ENCODE measurements at regions not wholly inside any gene's neighbourhood (a gene's known extent, or its start where the extent isn't known, plus 50 kb on each side); places are given as distances from the start of the nearest gene placed in this dataset.

DNA sequence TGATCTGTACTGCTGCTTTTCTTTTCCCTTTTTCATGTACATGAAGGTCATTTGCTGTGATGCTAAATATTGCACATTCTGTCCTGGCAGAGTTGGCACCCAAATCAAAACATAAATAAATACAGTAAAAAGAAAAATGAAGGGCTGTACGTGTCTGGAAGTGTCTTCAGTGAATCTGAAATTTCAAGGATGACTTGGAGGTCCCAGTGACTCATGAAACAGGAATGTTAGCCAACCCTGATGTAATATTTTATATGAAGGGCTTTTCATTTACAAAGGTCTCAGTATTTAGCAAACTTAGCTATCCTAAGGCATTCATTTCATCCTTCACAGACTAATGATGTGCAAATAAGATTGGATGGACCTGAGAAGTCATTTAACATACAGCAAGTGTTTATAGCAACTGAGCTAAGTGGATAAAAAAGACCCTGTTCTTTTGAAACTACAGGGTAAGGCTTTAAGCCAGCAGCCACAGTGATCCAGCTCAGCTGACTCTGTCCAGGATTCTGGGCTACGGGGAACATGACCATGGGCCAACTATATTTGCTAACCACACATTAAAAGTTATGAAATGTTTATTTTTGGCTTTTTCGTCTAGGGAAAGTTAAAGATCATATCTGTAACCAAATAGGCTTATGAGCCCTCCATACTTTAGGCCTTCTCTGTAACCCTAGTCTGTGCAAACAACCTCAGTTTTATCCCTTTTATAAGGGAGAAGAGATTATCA, 104.0 kb upstream of the DMRTA1 start:
- ChIA-PET POLR2A (ENCODE audit: low non-redundant PET) (no interaction called here), CTCF (no interaction called here)
- no peak overlapping the region for H3K27ac ChIP-seq
- TF ChIP-seq, protein P1, sequence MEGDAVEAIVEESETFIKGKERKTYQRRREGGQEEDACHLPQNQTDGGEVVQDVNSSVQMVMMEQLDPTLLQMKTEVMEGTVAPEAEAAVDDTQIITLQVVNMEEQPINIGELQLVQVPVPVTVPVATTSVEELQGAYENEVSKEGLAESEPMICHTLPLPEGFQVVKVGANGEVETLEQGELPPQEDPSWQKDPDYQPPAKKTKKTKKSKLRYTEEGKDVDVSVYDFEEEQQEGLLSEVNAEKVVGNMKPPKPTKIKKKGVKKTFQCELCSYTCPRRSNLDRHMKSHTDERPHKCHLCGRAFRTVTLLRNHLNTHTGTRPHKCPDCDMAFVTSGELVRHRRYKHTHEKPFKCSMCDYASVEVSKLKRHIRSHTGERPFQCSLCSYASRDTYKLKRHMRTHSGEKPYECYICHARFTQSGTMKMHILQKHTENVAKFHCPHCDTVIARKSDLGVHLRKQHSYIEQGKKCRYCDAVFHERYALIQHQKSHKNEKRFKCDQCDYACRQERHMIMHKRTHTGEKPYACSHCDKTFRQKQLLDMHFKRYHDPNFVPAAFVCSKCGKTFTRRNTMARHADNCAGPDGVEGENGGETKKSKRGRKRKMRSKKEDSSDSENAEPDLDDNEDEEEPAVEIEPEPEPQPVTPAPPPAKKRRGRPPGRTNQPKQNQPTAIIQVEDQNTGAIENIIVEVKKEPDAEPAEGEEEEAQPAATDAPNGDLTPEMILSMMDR (conservative IDR thresholded peaks at IDR 0.05; ENCODE audit: low read depth) = no peak
- peak; percentile 43 for DNase-seq (ENCODE audit: low spot score)

DNA sequence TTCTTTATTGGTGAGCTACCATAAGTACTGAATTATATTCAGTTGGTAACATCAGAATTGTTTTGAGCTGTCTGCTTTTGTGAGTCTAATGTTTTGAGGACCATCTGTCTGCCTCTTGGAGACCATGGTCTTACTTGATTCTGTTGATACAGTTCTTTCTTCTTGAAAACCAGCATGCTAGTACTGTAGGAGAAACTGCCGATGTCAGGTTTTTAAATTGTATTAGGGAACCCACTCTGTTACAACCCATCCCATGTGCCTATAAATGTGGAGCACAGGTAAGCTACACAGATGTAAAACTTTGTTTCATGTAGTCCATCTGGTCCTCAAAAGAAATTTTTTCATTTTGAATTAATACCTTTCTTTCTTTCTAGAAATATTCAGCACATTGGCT, 103.4 kb upstream of the DMRTA1 start:
- CTCF ChIA-PET = interaction anchor here (0.7 kb wide), 1 partner anchor 36 kb away, joined by 3 read pairs; no protein-coding TSS in a partner anchor
- POLR2A ChIA-PET (ENCODE audit: low non-redundant PET) = no interaction called here
- TF ChIP-seq, protein P1 (conservative IDR thresholded peaks at IDR 0.05; ENCODE audit: low read depth) = no peak
- H3K27ac ChIP-seq = no peak overlapping the region
- no peak for DNase-seq (ENCODE audit: low spot score)

GRCh38 chr9:22354699-22355384, 91.8 kb upstream of the DMRTA1 start:
- ChIA-PET POLR2A (ENCODE audit: low non-redundant PET) (no interaction called here), CTCF (interaction anchor here (0.6 kb wide), 1 partner anchor 59 kb away, joined by 3 read pairs; no protein-coding TSS in a partner anchor)

GRCh38 chr9:22356985-22357384, 89.6 kb upstream of the DMRTA1 start:
- DNase-seq (ENCODE audit: low spot score) = no peak
- H3K27ac ChIP-seq = no peak overlapping the region
- TF ChIP-seq, protein P1 (conservative IDR thresholded peaks at IDR 0.05; ENCODE audit: low read depth) = no peak
- ChIA-PET CTCF (no interaction called here), POLR2A (ENCODE audit: low non-redundant PET) (no interaction called here)

More at GRCh38 chr9:22354699-22355384, 91.8 kb upstream of the DMRTA1 start:
- no peak for DNase-seq (ENCODE audit: low spot score)
- no peak overlapping the region for H3K27ac ChIP-seq
- TF ChIP-seq, protein P1 (conservative IDR thresholded peaks at IDR 0.05; ENCODE audit: low read depth) = no peak

- CTCF ChIA-PET = no interaction called here
- POLR2A ChIA-PET (ENCODE audit: low non-redundant PET) = no interaction called here
- DNase-seq (ENCODE audit: low spot score) = no peak
- no peak overlapping the region for H3K27ac ChIP-seq
- TF ChIP-seq, protein P1 (conservative IDR thresholded peaks at IDR 0.05; ENCODE audit: low read depth) = no peak
Observed at GRCh38 chr9:22363421-22363887, 83.2 kb upstream of the DMRTA1 start.

GRCh38 chr9:22373636-22374035, 73.0 kb upstream of the DMRTA1 start:
- ChIA-PET POLR2A (ENCODE audit: low non-redundant PET) (no interaction called here), CTCF (no interaction called here)

More at GRCh38 chr9:22373636-22374035, 73.0 kb upstream of the DMRTA1 start:
- H3K27ac ChIP-seq = no peak overlapping the region
- TF ChIP-seq, protein P1 (conservative IDR thresholded peaks at IDR 0.05; ENCODE audit: low read depth) = no peak
- DNase-seq (ENCODE audit: low spot score) = no peak
